G401 (cell line): ENCODE measurements at regions not wholly inside any gene's neighbourhood (a gene's known extent, or its start where the extent isn't known, plus 50 kb on each side); places are given as distances from the start of the nearest gene placed in this dataset.
"Not testable (repeated sequence)": the region's sequence is repeated elsewhere in the genome, so short reads cannot be mapped to it uniquely, and the experiment has no call there.

Experiments used
- DNase-seq: peaks from one replicate; pipeline ENCODE4 v3.0.0-alpha.2; 2015; ENCODE audit warnings: low spot score
- in situ Hi-C: cut with HindIII; loops from 2 replicates; pipeline ENCODE4 v1.10.0; 2016; ENCODE audit warnings: low sequenced_read_pairs, mixed read lengths

DNA sequence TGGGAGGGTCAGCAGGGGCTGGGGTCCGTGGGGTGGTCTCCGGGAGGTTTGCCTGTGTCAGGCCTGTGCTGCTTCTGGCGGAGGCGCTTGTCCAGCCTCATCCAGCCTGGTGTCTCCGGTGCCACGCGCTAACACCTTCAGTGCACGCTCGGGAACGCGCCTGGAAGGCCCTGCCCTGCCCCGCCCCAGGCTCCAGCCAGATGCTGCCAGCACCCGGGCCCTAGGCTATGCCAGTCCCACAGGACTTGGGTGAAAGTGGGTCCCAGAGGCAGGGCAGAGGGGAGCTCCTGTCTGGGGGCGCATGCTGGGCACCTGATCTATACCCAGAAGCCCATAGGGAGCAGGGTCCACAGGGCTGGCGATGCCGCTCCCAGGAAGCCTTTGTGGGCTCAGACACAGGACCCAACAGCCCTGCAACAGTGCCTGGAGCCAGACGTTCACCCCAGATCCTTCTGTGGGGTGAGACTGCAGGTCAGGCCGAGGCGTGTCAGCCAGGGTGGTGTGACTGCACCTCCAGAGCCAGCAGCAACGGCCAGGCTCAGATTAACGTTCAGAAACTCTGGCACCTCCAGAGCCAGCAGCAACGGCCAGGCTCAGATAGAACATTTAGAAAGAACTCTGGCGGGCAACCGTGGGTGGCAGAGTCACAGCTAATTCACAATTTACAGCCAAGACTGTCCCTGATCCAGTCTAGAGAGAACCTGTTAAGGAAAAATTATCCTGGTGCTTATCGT, 5423.2 kb upstream of the TPTE start:
- DNase-seq, in situ Hi-C loops: not testable (repeated sequence)

DNA sequence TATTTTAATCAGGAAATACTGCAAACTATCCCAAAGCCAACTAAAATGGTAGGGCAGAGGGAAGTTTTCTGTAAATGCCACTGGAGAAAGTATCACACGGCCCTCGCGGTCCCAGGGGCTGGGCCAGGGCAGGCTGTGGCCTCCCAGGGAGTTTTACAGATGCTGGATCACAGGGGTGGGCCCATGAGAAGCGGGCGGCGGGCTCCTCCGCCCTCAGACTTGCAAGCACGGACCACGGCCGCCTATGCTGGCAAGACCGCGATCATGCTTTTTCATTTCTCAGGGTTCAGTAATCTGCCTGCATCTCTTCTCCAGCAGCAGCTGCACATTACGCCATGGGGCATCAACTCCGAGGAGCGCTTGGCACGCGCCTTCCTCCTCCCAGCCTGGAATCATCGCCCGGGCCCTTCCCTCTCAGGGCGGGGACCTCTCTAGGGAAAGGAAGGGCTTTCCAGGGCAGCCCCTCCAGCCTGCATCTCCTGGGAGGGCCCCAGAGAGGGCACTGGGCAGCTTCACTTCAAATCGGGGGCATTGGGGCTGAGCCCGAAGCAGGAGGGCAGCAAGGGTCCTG, 5420.7 kb upstream of the TPTE start:
- in situ Hi-C loops, DNase-seq: not testable (repeated sequence)

DNA sequence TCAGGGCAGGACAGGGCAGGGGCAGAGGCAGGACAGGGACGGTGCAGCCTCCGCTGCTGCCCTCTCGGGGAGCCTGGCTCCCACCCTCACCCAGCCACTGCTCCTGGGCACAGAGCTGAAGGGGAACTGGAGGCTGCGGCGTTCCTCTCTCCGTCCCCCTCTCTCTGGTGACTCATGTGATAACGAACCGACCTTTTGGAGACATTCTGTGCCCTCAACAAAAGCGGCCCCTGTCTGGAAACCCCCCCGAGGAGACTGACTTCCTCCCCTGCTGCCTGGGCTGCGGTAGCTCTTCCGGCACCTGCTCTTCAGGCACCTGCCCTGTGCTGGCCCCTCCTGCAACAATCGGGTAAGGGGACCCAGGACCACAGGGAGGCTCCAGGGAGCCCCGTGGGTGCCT, 5419.6 kb upstream of the TPTE start:
- DNase-seq, in situ Hi-C loops: not testable (repeated sequence)

DNA sequence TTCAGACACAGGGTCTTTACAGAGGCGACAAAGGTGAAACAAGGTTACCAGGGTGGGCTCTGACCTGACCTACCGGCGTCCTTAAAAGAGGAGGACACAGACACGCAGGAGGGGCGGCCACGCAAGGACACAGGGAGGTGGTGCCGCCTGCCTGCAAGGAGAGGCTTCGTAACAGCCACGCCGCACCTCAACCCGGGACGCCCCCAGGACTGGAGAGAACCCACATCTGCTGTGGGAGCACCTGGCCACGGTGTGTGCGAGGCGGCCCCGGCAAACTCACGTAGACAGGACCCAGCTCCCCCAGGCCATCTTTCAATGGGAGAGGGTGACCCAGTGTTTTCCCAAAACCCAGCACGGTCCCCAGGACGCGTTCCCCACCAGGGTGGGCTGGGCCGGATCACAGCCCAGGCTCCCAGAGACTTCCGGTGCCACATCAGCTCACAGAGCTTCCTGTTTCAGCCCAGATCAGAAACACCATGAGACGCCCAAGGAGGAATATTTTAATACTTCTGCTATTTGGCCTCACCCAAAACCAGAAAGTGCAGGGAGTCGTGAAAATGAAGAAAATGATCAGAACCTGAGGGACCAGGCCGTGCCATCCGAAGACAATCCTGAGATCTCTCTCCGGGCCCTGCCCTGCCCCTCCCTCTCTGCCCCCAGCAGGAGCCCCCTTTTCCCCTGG, 5417.4 kb upstream of the TPTE start:
- in situ Hi-C loops, DNase-seq: not testable (repeated sequence)

DNA sequence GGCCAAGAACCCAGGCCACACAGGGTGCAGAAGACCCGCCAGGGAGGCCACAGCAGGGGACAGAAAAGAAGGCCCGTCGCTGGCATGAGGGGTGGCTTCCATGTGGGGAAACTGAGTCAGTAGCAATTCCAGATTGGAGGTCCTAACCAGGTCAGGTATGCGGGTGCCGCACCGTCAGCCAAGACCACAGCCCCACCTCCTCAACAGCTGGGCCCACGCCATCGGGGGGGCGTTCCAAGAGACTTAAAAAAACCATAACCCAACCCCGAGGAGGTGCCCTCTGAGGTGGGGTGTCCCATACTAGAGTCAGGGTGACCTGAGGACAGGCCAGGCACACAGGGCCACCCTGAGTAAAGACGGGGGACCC, 5416.8 kb upstream of the TPTE start:
- DNase-seq: not testable (repeated sequence)

DNA sequence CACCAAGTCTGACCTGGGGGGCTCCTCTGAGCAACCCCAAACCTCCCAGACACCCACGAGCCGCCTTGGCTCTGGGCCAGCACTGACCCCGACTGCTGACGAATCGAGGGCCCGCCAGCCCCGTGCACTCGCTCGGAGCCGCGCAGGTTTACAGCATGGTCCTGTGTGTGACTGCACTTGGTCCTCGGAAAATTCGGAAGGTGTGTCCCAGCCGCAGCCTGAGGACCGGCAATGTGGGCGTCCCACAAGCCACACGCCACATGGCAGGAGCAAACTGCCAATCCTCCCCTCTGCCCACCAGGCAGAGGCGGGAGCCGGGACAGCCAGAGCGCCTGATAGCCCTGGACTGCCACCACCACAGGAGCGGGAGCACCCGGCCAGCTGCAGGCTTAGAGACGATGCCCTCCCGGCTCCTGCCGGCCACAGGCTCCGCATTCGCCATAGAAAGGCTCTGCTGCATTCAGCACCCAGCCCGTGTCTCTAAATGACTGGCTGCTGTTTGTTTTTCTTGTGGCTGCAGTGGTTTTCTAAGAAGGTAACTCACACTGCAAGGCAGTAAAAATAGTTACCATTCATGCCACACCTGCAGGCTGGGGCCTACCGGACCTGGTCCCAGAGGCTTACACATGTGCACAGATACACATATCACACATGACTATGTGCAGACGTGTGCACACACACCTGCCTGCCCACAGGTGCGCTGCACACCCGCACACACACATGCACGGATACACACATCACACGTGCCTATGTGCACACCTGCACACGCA, 5415.3 kb upstream of the TPTE start:
- DNase-seq, in situ Hi-C loops: not testable (repeated sequence)

More for the DNA sequence above, 5416.8 kb upstream of the TPTE start:
- in situ Hi-C loops: not testable (repeated sequence)

DNA sequence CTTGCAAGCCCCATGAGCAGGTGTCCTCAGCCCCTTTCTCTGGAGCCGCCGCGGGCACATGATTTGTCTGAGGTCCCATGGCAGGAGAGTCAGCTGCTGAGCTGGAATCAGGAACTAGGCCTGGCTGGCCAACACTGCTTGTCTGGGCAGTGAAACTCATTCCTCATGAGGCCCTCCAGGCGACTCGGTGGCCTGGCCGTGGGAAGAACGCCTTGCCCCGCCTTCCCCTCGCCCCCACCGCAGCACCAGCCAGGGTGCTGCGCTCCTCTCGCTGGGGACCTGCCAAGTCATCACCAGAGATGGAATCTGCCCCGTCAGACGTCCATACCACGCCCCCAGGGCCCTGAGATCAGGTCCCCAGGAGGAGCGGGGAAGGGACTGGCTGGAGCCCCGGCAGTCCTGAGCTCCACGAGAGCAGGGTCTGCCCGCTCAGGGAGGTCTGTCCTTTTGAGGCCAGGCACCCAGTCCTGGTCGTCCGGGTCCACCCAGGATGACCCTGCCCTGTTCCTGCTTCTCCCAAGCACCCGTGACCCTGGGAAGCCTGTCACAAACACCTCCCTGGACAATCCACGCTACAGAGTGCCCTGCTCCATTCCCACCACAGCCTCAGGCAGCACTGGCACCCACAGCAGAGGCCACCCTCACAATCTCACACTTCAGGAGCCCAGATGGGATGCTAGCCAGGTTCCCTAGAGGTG, 5414.5 kb upstream of the TPTE start:
- in situ Hi-C loops, DNase-seq: not testable (repeated sequence)

DNA sequence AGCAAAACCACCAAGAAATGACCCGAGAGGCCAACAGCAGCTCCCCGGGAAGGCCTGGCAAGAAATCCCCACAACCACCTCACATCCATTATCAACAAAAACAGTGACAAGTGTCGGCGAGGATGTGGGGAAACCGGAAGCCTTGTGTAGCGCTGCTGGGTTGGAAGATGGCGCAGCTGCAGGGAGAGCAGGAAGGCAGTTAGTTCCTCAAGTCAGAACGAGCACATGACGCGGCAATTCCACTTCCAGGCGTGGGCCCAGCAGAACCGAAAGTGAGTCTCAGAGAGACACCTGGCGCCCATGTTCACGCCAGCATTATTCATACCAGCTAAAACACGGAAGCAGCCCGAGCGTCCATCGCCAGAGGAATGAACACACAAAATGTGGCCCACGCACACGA, 5413.7 kb upstream of the TPTE start:
- in situ Hi-C loops, DNase-seq: not testable (repeated sequence)

DNA sequence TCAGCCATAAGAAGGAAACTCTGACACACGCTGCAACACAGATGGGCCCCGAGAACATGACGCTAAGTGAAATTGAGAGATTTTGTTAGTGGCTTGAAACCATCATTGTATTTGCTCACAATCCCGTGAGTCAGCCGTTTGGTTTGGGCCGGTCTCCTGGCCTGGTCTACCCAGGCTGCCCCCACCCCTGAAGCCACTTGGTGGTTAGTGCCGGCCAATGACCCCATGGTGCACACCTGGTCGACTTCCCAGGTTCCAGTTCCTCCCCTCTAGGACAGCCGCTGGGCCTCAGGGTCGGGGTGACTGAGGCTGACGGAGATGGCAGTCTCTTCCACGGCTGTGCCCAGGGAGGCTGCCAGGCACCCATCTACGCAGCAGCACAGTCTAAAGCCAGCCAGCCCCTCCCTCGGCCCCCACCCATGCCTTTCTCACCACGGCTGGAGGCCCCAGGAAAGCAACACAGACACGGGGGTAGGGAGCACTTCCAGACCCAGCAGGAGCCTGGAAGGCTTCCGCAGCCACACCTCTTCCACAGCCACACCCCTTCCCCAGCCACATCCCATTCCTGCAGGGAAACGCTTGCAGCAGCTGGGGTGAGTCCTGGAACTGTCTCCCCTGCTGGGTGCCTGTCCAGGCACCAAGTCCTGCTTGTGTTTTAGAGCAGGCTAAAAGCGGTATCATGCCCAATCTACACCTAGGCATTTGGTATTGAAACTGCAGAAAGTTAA, 5413.2 kb upstream of the TPTE start:
- DNase-seq, in situ Hi-C loops: not testable (repeated sequence)

DNA sequence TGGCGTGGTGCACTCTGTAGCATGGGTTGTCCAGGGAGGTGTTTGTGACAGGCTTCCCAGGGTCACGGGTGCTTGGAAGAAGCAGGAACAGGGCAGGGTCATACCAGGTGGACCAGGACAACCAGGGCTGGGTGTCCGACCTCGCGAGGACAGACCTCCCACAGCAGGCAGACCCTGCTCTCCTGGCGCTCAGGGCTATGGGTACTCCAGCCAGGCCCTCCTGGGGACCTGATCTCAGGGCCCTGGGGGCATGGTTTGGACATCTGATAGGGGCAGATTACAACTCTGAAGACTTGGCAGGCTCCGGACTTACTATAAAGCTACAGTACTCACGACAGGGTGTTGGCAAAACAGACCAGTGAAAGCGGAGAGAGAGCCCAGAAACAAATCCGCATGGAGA, 5410.2 kb upstream of the TPTE start:
- in situ Hi-C loops, DNase-seq: not testable (repeated sequence)

DNA sequence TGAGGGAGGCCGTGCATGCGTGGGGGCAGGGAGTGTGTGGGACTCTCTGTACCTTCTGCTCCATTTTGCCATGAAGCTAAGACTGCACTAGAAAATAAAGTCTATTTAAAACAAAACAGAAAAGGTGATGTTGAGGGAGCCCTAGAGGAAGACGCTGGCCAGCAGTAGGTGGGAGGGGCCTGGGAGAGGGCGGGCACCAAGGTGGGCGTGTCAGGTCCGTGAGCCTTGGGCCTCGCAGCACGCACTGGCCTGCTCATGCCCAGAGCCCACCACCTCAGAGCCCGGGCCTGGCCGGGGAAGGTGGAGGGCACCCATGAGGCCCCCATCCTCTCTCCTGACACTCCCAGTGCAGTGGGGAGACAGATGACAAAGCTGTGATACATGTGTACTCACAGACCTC, 5408.3 kb upstream of the TPTE start:
- DNase-seq, in situ Hi-C loops: not testable (repeated sequence)

DNA sequence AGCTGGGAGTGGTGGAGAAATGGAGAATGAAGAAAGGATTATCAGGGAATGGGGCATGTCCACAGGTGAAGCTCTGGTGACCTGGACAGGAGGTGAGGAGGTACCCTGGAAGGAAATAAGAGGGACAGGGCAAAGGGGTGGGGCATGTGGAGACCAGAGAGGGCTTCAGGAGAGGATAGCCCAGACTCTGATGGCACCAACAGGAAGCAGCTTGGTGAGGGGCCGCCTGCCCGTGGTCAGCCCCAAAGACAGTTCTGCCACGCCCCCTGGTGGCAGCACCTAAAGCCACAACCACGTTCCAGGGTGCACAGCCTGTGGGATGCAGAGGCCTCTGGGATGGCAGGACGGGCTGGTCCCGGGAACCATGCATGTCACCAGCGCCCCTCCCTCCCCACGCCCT, 5406.9 kb upstream of the TPTE start:
- DNase-seq, in situ Hi-C loops: not testable (repeated sequence)

DNA sequence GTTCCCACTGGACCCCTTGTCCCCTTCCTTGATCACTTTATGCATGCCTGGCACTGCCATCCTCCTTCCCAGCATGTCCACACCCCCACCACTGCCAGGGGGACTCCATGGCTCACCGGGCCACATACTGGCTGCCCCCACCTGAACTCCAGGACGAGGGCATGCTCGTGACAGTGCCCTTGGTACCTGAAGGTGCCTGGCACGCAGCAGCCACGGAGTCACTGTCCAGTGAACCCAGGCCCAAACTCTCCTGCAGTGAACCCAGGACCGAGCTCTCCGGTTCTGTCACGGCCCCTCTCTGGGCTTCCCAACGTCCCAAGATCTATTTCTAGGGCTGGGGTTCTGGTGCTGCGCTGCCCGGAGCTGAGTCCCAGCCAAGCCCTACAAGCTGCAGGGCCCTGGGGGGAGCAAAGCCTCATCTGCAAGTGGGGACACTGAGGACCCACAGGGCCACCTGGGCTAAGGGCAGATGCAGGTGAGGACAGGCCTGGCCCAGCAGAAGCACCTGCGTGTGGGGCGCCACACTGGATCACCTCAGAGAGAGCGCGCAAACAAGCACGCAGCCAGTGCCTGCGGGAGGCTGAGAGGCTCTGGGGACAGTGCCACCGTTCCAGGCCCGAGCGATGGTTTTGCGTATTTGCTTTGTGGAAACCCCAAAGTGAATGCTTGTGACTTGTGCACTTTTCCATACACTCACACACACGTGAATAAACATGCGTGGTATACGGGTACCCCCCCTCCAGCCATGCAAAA, 5406.3 kb upstream of the TPTE start:
- in situ Hi-C loops, DNase-seq: not testable (repeated sequence)

DNA sequence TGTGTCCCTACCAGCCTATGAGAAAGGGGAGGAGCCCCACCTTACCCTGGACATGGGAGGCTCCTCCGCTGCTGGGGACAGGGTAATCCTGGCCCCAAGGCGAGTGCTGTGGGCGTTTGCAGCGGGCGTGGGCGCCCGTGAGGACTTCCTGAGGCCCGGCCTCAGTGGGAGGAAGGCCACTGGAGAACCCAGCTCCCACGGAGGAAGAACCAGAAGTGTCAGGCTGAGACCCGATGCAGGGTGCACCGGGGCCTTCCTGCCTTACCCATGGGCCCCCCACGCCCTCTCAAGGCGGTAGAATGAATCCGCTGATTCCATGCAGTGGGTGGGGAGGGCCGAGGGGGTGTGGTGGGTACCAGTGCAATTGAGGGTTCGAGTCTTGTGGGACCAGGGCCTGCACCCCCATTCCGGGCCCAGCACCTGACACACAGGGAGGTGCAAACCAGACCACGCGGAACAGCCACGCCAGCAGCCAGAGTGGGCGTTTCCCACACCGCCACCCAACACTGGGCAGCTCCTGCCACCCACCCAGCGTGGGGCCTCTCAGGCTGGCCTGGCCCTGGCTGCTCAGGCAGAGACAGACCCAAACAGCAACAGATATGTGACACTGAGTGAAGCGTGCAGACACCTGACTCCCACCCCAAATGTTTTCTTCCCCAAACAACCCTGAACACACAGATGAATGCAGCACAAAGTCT, 5405.6 kb upstream of the TPTE start:
- DNase-seq, in situ Hi-C loops: not testable (repeated sequence)

DNA sequence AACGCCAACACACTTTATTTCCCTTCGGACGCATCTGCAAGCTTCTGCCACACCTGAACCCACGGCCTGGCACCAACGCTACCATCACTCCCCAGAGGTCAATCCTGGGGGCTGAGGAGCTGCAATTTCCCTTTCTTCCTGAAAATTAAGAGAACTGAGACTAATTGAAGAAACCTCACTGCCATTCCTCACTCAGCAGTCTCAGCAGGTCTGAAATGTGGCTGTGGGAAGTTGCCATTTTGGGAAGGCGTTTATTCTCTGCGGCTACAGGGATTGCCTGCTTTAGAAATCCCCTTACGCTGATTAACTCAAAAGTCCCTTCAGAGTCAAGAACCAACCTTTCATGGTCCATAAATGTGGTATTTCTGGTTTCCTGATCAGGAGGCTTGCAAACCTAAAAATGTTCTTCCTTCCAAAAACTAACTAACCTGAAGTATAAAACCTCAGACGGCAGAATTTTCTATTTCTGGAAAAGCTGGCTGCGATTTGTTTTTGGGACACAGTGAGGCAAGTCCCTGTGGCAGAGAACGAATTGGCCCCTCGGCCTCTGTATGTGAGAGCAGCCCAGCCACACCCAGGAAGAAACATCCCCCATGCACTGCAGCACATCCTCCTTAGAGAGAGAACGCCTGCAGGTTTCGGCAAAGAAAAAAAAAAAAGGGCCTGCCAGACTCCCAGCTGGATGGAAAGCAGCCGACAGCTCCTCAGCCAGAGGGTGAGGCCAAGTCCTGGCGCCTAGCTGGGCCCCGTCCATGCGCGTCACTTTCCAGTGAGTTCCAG, 5404.8 kb upstream of the TPTE start:
- in situ Hi-C loops: not testable (repeated sequence)

DNA sequence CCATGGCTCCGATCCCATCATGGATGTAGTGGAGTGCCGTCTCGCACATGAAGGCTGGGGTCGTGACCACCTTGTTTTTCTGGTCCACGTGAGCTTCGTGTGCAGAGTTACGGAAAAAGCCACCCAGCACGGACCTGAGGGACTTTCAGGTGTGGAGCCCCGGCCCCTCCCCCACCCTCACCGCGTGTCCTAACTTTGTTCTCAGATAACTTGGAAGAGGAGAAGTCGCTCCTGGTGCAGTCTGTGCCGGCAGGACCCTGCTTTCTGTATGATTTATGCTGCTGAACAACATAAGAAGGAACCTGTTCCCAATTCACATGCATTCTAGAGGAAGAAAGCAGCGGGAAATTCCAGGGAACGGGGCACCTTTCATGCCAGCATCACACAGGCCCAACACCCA, 5404.2 kb upstream of the TPTE start:
- in situ Hi-C loops, DNase-seq: not testable (repeated sequence)

More for the DNA sequence above, 5404.8 kb upstream of the TPTE start:
- DNase-seq: not testable (repeated sequence)
